Activated naive CD4-positive, alpha-beta T cell treated with anti-CD3 and anti-CD28 coated beads for 36 hours (primary cell): ENCODE measurements at regions not wholly inside any gene's neighbourhood (a gene's known extent, or its start where the extent isn't known, plus 50 kb on each side); places are given as distances from the start of the nearest gene placed in this dataset.

Experiments
- CTCF ChIA-PET: fragments of 350-600 bp; sonication (Branson Sonifier 250); formaldehyde crosslinking; loops from one replicate; lab custom pipeline; 2021; ENCODE audit warnings: antibody characterized with exemption; lab: Charles Lee
- DNase-seq: peaks from one replicate; pipeline ENCODE4 v3.0.0-alpha.2; 2020
- H3K27ac Mint-ChIP-seq: one replicate; pipeline ENCODE4 v1.8.0; 2021; ENCODE audit warnings: mild to moderate bottlenecking, mixed read lengths
- H3K27me3 Mint-ChIP-seq: one replicate; pipeline ENCODE4 v1.8.0; 2021; ENCODE audit warnings: low read depth, mixed read lengths
- H3K36me3 Mint-ChIP-seq: one replicate; pipeline ENCODE4 v1.8.0; 2021; ENCODE audit warnings: low read depth, mixed read lengths
- H3K4me1 Mint-ChIP-seq: one replicate; pipeline ENCODE4 v1.8.0; 2021; ENCODE audit warnings: low read depth, mixed read lengths
- H3K4me3 Mint-ChIP-seq: one replicate; pipeline ENCODE4 v1.8.0; 2021; ENCODE audit warnings: mild to moderate bottlenecking, moderate library complexity, mixed read lengths
- H3K9me3 Mint-ChIP-seq: one replicate; pipeline ENCODE4 v1.8.0; 2021; ENCODE audit warnings: mixed read lengths
- intact Hi-C: fragments of 100-400 bp; cut with micrococcal nuclease; formaldehyde crosslinking; loops from one replicate; pipeline ENCODE4 v1.15.1; 2023

DNA sequence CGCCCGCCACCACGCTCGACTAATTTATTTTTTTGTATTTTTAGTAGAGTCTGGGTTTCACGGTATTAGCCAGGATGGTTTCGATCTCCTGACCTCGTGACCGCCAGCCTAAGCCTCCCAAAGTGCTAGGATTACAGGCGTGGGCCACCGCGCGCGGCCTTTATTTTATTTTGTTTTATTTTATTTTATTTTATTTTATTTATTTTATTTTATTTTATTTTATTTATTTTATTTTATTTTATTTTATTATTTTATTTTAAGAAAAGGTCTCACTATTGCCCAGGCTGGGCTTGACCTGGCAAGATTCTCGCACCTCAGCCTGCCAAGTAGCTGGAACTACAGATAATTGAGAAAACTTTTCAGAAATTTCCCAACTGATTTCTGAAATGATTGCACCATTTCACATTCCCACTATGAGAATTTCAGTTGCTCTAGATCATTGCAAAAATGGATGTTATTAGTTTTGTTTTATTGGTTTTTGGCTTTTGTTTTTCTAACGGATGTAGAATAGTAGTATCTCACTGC is 358.3 kb downstream of the SLC6A15 start:
- DNase-seq = no peak
- intact Hi-C loops = no loop called here
- Mint-ChIP-seq H3K9me3 (peaks cover 2% of the 10 kb centered on the region), H3K27ac (no peak overlapping the region), H3K4me3 (no peak overlapping the region), H3K27me3 (no peaks in the 10 kb centered on the region), H3K4me1 (no peaks in the 10 kb centered on the region), H3K36me3 (no peaks in the 10 kb centered on the region)
- CTCF ChIA-PET = no interaction called here

DNA sequence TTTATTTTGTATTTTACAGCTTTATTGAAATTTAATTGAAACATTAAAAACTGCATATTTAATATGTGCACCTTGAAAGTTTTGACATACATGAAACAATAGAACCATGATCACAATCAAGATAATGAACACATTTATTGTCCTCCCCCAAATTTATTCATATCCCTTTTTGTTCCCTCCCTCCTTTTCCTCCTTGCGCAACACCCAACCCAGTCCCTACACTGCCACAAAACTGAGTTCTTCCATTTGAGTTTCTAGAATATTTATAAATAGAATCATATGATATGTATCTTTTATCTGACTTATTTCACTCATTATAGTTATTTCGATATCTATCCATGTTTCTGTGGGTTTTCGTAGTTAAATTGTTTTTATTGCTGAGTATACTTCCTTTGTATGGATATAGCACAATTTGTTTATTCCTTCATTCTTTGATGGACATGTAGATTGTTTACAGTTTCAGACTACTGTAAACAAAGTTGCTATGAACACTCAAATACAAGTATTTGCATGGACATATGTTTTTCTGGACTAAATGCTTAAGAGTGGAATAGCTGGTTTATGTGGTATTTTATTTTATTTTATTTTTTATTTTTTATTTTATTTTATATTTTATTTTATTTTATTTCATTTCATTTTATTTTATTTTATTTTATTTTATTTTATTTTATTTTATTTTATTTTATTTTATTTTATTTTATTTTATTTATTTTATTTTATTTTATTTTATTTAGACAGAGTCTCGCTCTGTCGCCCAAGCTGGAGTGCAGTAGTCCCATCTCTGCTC is 359.1 kb downstream of the SLC6A15 start:
- CTCF ChIA-PET = no interaction called here

DNA sequence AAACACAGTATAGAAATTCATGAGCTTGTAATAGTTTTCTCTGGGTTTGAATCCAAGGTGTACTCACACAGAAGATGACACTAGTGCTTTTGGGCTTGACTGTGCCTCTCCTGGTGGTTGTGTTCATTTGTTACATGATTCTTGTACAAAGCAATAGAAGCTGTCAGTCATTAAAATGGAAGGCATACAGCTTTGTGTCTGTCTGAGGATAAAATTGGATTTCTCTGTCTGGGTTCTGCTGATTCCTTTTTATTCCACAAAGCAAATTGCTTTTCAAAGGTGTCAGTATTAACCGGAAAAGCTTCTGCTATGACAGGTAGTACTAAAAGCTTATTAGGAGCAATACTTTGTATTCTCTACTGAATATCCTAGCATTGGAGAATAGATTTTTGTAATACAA is 361.2 kb downstream of the SLC6A15 start:
- no peak for DNase-seq
- CTCF ChIA-PET = interaction anchor here (0.6 kb wide), 1 partner anchor 17 kb away, joined by 5 read pairs; no protein-coding TSS in a partner anchor

More for the DNA sequence above, 359.1 kb downstream of the SLC6A15 start:
- H3K27me3 Mint-ChIP-seq = no peaks in the 10 kb centered on the region
- no peak overlapping the region for H3K4me3 Mint-ChIP-seq
- H3K9me3 Mint-ChIP-seq = peaks cover 2% of the 10 kb centered on the region
- DNase-seq = no peak
- intact Hi-C loops = no loop called here
- H3K4me1 Mint-ChIP-seq = no peaks in the 10 kb centered on the region
- no peaks in the 10 kb centered on the region for H3K36me3 Mint-ChIP-seq
- H3K27ac Mint-ChIP-seq = no peak overlapping the region

DNA sequence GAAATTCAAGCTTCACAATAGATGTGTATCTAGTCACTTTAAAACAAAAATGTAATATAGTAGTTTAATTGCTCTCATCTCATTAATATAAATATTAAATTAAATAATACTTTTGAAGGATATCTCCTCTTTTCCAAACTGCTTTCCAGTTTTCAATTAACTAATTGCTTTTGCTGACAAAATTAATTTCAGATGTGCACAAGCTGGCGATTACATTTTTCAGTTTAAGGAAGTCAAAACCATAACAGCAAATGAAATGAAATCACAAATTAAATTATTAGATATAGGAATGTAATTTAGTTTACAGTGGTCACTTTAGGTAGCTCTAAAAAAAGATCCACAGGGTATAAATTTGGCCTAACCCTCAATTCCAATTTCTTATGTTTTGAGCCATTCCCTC is 362.1 kb downstream of the SLC6A15 start:
- intact Hi-C loops = no loop called here
- Mint-ChIP-seq H3K4me1 (no peaks in the 10 kb centered on the region), H3K27me3 (no peaks in the 10 kb centered on the region), H3K9me3 (peaks cover 3% of the 10 kb centered on the region), H3K27ac (no peak overlapping the region), H3K36me3 (no peaks in the 10 kb centered on the region), H3K4me3 (no peak overlapping the region)
- CTCF ChIA-PET = no interaction called here
- no peak for DNase-seq

More for the DNA sequence above, 361.2 kb downstream of the SLC6A15 start:
- intact Hi-C loops = no loop called here
- Mint-ChIP-seq H3K4me1 (no peaks in the 10 kb centered on the region), H3K36me3 (no peaks in the 10 kb centered on the region), H3K27me3 (no peaks in the 10 kb centered on the region), H3K9me3 (peaks cover 3% of the 10 kb centered on the region), H3K27ac (no peak overlapping the region), H3K4me3 (no peak overlapping the region)

DNA sequence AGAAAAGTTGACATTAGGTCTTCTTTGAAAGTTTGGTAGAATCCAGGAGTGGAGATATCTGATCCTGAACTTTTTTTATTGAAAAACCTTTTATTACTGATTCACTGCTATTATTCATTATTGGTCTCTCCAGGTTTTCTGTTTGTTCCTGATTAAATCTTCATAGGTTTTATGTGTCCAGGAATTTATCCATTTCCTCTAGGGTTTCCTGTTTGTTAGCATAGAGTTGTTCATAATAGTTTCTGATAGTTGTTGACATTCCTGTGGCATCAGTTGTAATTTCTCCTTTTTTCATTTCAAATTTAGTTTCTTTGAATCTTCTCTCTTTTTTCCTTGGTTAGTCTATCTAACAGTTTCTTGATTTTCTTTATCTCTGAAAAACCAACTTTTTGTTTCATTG is 370.3 kb downstream of the SLC6A15 start:
- intact Hi-C loops = no loop called here
- DNase-seq = no peak
- no peak overlapping the region for H3K4me3 Mint-ChIP-seq
- CTCF ChIA-PET = no interaction called here
- no peak overlapping the region for H3K27ac Mint-ChIP-seq
- no peaks in the 10 kb centered on the region for H3K27me3 Mint-ChIP-seq
- H3K9me3 Mint-ChIP-seq = peaks cover 2% of the 10 kb centered on the region
- H3K36me3 Mint-ChIP-seq = no peaks in the 10 kb centered on the region
- no peaks in the 10 kb centered on the region for H3K4me1 Mint-ChIP-seq

DNA sequence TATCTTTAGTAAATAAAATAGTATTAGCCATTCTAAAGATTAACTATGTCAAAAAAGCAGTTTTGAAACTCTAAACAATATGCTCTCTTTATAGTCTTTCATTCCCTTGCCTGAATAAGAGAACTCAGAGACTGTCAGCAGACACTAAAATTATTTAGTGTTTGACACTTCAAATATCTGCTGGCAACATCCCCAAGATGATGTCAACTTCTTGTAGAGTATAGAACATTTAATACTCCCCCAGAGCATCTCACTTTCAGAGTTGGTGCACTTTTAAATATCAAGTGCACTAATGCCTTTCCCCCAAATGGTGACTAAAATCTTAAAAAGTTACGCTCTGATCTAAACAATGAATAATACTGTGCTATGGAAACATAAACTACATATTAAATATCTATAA is 374.9 kb downstream of the SLC6A15 start:
- Mint-ChIP-seq H3K36me3 (no peaks in the 10 kb centered on the region), H3K9me3 (peaks cover 3% of the 10 kb centered on the region), H3K27ac (no peak overlapping the region), H3K4me1 (no peaks in the 10 kb centered on the region), H3K27me3 (no peaks in the 10 kb centered on the region), H3K4me3 (no peak overlapping the region)
- intact Hi-C loops = no loop called here
- DNase-seq = no peak
- CTCF ChIA-PET = interaction anchor here (0.6 kb wide), 1 partner anchor 276 kb away, joined by 3 read pairs; no protein-coding TSS in a partner anchor

DNA sequence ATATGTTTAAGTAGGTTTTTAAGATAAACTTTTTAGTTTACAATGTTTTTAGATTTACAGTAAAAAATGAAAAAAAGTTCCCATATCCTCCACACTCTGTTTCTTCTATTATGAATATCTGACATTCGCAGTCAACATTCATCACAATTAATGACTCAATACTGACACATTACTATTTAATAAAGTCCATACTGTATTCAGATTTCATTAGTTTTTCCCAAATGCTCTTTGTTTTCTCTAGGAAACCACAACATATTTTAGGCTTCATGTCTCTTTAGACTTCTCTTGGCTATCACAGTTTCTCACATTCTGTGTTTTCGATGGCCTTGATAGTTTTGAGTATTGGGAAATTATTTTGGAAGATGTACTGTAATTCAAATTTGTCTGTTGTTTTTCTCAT is 399.8 kb downstream of the SLC6A15 start:
- Mint-ChIP-seq H3K4me3 (no peak overlapping the region), H3K27me3 (no peaks in the 10 kb centered on the region), H3K9me3 (no peaks in the 10 kb centered on the region), H3K36me3 (no peaks in the 10 kb centered on the region), H3K27ac (no peak overlapping the region), H3K4me1 (no peaks in the 10 kb centered on the region)
- CTCF ChIA-PET = no interaction called here
- DNase-seq = no peak
- intact Hi-C loops = no loop called here

DNA sequence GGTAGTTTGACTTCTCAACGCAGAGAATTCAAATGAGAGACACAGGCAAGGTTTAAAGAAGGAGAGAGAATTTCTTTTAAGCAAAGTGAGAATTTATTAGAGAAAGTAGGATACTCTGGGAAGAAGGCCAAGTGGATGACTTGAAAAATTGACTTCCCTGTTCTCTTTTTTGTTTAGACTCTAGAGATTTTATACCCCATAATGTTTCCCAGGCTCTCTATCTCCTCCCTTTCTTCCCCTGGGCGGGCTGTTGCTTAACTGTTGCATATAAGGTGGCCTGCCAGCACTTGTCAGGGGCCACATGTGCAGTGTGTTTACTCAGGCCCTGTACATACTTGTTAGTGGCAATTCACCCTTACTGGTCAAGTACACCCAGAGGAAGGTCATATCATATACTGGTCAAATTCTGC is 403.7 kb downstream of the SLC6A15 start:
- Mint-ChIP-seq H3K27ac (no peak overlapping the region), H3K4me1 (no peaks in the 10 kb centered on the region), H3K9me3 (no peaks in the 10 kb centered on the region), H3K4me3 (no peak overlapping the region), H3K27me3 (no peaks in the 10 kb centered on the region), H3K36me3 (no peaks in the 10 kb centered on the region)
- no peak for DNase-seq
- CTCF ChIA-PET = no interaction called here
- intact Hi-C loops = no loop called here

DNA sequence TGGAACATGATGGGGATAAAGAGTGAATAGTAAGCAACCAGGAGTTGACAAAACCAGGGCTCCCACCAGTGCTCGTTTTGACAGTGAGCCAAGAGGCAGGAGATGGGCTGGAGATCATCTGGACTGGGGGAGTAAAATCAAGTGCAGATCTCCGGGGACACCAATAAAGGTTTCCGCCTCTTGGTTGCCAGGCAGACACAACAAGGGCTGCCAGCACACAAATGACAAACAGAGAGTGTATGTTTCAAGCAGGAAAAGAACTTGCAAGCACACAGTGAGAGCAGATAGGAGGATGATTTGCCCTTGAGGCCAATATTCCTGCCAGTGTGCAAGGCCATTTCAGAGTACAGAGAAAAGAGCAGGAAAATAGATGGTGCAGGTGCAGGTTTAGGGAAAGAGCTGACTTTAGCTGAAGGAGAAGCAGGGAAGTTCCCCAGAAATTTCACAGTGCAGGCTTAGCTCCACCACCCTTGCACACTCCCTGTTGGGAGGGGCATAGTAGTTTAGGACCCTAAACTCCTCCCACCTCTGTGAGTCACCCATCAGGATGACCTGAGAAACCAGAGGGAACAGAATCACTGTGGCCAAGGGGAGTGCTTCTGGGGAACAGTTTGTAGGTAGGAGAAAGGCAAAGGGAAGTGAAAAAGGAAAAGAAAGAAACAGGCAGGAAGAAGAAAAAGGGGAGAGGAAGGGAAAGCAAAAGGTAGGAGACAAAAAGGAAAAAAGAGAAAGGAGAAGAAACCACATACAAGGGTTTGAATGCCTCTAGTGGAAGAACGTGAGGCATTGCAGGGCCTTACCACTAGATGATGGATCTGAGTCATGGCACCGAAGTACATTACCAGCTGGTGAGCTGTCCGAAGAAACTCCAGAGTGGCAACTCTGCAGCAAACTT is 404.4 kb downstream of the SLC6A15 start:
- H3K27ac Mint-ChIP-seq = peak overlapping the region; percentile 20
- H3K9me3 Mint-ChIP-seq = no peaks in the 10 kb centered on the region
- no peak for DNase-seq
- no peaks in the 10 kb centered on the region for H3K27me3 Mint-ChIP-seq
- no peaks in the 10 kb centered on the region for H3K4me1 Mint-ChIP-seq
- H3K4me3 Mint-ChIP-seq = no peak overlapping the region
- no peaks in the 10 kb centered on the region for H3K36me3 Mint-ChIP-seq
- CTCF ChIA-PET = no interaction called here
- intact Hi-C loops = no loop called here

DNA sequence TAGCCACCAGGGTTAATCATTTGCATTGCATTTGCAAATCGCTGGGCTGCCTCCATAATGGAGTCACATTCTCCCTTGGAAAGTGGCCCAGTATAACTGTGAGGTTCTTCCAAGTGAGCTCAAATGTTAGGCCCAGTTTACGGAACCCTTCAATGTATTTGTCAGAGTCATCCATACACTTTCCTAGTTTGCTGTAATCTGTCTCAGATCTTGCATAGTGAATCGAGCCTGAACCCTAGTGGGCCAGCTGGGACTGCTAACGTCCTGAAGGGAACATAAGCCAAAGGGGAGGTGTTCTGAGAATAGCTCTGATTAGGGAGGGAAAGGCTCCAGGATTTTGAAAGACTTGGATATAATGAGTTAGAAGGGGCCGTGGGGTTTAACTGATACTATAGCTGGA is 406.3 kb downstream of the SLC6A15 start:
- no peaks in the 10 kb centered on the region for H3K36me3 Mint-ChIP-seq
- CTCF ChIA-PET = no interaction called here
- H3K4me3 Mint-ChIP-seq = no peak overlapping the region
- intact Hi-C loops = no loop called here
- H3K4me1 Mint-ChIP-seq = no peaks in the 10 kb centered on the region
- DNase-seq = no peak
- no peaks in the 10 kb centered on the region for H3K27me3 Mint-ChIP-seq
- no peaks in the 10 kb centered on the region for H3K9me3 Mint-ChIP-seq
- H3K27ac Mint-ChIP-seq = no peak overlapping the region

DNA sequence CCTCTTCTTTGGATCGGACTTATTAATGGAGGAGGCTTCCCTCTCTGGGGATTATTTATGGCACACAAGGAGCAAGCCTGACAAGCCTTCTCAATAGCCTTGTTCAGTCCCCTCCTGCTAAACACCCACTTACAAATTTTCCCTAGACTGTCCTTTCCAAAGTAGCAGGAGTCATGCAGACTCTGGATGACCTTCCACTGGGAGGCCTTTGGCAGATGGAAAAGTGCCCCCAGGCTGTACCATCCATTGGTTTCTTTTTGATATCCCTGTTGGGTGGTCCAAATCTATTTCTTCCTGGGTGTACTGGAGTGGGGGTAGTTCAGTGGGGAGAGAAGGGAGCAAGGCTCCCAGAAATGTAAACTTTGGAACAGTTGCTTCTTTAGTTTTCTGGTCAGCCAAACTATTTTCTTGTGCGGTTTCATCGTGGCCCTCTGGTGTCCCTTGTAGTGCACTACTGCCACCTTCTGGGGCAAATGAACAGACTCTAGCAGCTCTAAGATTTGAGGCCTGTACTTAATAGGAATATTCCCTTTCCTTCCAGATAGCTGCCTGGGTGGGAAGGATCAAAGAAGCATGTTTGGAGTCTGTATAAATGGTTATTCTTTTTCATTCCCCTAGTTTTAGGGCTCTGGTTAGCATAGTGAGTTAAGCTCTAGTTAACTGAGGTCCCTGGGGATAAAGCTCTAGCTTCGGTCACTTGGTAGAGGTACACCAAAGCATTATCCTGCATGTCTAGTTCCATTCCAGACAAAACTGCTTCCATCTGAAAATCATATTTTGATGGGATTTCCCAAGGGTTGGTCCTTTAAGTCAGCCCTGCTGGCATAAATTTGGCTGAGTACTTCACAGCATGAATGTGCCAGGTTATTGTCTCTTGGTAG is 409.5 kb downstream of the SLC6A15 start:
- Mint-ChIP-seq H3K27ac (no peak overlapping the region), H3K4me3 (no peak overlapping the region), H3K9me3 (no peaks in the 10 kb centered on the region), H3K4me1 (no peaks in the 10 kb centered on the region), H3K27me3 (no peaks in the 10 kb centered on the region), H3K36me3 (no peaks in the 10 kb centered on the region)
- DNase-seq = peak; percentile 52
- CTCF ChIA-PET = interaction anchor here (1.0 to 1.2 kb wide), 2 partner anchors 1114 to 1817 kb away, joined by 3 to 5 read pairs; no protein-coding TSS in a partner anchor
- intact Hi-C loops = loop anchor here (1.0 to 5.0 kb wide), 5 partner anchors 339 to 1976 kb away; no protein-coding TSS in a partner anchor
